CD4-positive, alpha-beta T cell treated with Interleukin-6 for 4 hours (primary cell): ENCODE measurements at regions not wholly inside any gene's neighbourhood (a gene's known extent, or its start where the extent isn't known, plus 50 kb on each side); places are given as distances from the start of the nearest gene placed in this dataset.

Source experiments
- DNase-seq: peaks from one replicate; pipeline ENCODE4 v3.0.0-alpha.2; 2020; ENCODE audit warnings: mixed read lengths

GRCh38 chr11:15547685-15548084 lies 433.0 kb downstream of the INSC start:
- DNase-seq, result no peak

GRCh38 chr11:15551901-15552851 lies 437.5 kb downstream of the INSC start:
- no peak for DNase-seq

DNA sequence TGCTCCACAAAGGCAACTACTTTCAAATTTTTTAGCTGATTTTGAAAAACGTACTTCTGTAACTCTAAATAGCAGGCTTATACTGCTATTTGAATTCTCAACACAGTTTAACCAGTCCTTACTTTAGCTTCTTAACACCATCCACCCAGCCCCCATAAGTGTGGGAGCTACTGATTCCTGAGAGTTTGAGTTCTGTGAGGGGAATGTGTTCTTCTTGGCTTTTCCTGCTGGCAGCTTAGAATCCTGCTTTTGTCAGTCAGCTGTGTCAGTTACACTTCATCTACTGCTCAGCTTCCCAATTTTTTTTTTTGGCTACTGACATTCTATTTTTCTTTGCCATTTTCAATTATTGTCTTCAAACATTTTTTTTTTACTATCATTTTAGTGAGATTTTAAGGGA lies 440.4 kb downstream of the INSC start:
- DNase-seq, result no peak

GRCh38 chr11:15557457-15558230 lies 442.9 kb downstream of the INSC start:
- no peak for DNase-seq

DNA sequence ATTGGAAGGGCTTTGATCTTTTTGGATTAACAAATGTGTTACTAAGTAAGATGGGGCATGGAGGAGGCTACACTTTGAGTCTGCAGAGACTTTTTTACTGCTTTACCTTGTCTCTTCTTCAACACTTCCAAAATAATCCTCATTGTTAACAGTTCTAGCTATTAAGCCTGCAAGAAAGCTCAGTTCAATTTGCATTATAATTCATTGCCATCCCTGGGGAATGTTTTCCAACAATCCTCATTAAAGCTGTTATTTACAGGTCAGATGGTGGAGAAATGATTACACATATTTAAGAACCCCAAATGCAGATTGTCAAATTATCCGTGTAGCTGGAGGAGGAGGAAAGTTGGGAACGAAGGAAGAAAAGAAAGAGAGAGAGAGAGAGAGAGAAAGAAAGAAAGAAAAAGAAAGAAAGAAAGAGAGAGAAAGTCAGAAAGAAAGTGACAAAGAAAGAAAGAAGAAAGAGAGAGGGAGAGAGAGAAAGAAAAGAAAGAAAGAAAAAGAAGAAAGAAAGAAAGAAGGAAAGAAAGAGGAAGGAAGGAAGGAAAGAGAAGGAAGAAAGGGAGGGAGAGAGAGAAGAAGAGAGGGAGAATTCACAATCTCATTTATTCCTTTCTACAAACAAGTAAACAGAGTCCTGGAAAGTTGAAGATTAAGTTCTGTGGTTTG lies 443.9 kb downstream of the INSC start:
- no peak for DNase-seq

DNA sequence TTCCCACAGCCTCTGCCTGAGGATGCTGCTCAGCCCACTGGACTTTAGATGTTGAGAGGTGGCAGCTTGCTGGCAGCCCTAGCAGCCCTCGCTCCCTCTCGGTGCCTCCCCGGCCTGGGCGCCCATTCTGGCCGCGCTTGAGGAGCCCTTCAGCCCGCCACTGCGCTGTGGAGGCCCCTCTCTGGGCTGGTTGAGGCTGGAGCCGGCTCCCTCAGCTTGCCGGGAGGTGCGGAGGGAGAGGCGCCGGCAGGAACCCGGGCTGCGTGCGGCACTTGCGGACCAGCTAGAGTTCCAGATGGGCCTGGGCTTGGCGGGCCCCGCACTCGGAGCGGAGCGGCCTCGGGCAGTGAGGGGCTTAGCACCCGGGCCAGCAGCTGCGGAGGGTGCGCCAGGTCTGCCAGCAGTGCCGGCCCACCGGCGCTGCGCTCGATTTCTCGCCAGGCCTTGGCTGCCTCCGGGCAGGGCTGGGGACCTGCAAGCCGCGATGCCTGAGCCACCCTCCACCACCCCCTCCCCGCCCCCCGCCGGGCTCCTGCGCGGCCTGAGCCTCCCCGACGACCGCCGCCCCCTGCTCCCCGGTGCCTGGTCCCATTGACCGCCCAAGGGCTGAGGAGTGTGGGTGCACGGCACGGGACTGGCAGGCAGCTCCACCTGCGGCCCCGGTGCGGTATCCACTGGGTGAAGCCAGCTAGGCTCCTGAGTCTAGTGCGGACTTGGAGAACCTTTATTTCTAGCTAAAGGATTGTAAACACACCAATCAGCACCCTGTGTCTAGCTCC lies 446.2 kb downstream of the INSC start:
- no peak for DNase-seq

DNA sequence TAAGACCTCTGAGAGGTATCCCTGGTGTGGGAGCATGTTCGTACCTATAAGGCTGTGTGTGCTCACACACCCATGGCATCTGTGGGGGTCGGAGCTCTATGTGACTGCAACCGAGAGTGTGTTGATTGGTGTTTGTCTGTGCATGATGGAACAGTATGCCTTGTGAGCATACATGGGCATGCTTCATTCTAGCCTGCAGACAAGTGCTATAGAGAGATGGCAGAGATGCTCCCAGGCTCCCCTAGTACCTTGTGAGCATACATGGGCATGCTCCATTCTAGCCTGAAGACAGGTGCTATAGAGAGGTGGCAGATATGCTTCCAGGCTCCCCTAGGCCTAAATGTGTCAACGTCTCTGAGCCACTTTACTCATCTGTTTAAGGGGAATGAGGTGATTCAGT lies 447.5 kb downstream of the INSC start:
- no peak for DNase-seq

DNA sequence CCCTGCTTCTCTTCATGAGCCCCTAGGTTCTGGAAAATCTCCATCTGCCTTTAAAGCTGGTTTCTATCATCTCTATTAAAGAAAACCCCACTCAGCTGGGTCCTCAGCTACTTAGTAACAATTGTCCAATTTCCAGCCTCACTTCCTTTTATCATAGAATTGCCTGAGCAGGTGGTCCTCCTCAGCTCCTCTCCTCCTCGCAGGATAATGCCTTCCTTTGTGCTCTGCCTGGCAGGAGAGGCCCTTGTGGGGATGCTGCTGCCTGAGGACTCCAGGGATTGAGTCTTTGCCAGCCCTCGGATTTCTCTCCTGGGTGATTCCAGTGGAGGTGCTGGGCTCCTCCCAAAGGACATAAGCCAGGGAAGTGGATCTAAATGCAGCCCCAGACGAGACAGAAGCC lies 448.3 kb downstream of the INSC start:
- no peak for DNase-seq

- no peak for DNase-seq
These were observed 451.2 kb downstream of the INSC start for GRCh38 chr11:15565880-15566279.

DNA sequence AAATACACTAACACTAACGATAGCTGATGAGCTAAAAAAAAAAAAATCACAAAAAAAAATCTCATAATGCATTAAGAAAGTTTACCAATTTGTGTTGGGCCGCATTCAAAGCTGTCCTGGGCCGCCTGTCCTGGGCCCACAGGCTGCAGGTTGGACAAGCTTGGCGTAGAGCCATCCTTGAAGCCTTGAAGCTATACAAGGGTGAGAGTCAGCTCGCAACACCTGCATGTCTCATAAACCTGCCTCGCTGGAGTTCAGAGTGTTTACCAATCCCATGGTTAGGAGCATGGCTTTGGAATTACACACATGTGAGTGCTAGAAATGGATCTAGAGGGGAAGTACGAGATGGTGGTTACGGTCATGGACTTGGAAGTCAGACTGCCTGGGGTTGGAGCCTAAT lies 453.7 kb downstream of the INSC start:
- no peak for DNase-seq

DNA sequence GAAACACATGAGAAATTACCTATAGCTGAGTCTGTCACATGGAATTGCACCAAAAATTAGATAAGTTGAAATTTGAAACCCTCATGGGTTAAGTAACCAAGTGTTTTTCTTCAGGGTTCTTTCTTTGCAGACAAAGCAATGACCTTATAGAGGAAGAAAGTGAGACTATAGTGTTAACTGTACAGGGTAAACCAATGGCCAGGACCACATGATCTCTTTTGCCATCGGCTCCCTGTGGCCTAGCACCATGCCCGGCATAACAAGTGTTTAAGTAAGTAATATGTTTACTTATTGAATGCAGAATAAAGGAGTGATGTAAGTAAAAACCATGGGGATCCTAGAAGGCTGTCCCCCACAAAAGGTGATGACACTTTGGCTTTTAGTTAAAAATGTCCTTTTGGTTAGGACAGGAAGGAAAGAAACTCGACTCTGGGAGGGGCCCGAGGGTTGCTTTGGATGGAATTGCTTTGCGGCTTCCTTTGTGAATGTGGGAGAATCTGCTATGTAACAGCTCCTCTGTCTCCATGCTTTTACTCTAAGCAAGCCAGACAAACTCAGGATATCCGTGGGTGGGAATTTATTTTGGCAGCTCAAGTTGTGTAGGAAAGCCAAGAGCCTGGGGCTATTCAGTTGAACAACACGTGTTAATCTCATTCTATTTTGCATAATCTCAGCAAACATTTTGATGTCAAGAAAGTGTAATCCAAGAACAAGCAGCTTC lies 454.7 kb downstream of the INSC start:
- no peak for DNase-seq

DNA sequence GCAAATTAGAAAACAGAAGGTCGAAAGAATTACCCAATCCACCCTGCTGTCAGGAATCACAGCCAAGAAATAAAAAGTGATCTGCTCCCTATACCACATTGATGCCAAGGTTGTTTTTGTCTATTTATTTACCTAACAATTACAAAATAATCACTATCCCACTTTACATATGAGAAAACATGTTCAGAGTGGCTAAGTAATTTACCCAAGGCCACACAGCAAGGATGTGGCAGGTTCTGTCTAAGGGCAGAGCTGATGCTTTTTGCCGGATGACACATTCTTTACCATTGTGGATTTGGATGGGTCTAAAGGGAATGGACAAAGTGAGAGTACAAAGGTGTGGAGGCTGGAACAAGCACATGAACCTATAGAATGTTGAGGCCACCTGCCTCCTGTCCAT lies 460.7 kb downstream of the INSC start:
- DNase-seq, result no peak

GRCh38 chr11:15576769-15577168 lies 462.0 kb downstream of the INSC start:
- no peak for DNase-seq

- no peak for DNase-seq
These were observed 462.8 kb downstream of the INSC start for GRCh38 chr11:15577519-15577918.

GRCh38 chr11:15579287-15580001 lies 464.7 kb downstream of the INSC start:
- DNase-seq, result no peak

GRCh38 chr11:15580056-15580774 lies 465.5 kb downstream of the INSC start:
- no peak for DNase-seq

DNA sequence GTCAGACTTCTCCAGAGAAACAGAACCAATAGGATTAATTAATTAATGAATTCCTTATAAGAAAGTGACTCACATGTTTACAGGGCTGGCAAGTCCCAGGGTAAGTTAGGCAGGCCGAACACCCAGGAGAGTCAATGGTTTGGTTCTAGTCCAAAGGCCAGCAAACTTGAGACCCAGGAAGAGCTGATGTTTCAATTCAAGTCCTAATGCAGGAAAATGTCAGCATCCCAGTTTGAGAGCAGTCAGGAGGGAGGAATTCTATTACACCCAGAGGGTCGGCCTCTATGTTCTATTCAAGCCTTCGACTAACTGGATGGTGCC lies 466.0 kb downstream of the INSC start:
- DNase-seq, result no peak

GRCh38 chr11:15584158-15584557 lies 469.4 kb downstream of the INSC start:
- DNase-seq, result no peak

- no peak for DNase-seq
These were observed 471.0 kb downstream of the INSC start for GRCh38 chr11:15585602-15586331.
